Right lung (tissue), 2 donors: ENCODE measurements at regions not wholly inside any gene's neighbourhood (a gene's known extent, or its start where the extent isn't known, plus 50 kb on each side); places are given as distances from the start of the nearest gene placed in this dataset.

Experiments
- DNase-seq, 2 donors: peaks; one replicate each; pipeline ENCODE4 v3.0.0-alpha.2; 2013

DNA sequence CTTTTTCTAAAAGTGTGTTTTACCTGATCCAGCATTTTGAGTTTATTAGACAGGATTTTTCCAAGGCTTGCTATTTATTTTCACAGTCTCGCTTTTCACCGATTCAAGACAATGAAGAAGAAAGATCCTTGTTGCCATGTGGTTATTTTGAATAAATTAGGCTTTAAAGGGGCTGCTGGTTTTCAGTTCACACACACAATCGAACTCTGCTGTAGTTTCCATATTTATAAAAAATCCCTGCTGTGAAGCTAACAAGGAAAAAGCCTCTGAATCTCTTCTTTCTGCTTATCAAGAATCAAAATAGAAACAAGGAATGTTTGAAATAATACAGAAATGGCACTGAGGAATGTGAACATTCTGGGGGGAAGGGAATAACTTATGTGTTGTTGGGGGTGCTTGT lies 102.5 kb upstream of the KAZN start:
- DNase-seq: no peak

DNA sequence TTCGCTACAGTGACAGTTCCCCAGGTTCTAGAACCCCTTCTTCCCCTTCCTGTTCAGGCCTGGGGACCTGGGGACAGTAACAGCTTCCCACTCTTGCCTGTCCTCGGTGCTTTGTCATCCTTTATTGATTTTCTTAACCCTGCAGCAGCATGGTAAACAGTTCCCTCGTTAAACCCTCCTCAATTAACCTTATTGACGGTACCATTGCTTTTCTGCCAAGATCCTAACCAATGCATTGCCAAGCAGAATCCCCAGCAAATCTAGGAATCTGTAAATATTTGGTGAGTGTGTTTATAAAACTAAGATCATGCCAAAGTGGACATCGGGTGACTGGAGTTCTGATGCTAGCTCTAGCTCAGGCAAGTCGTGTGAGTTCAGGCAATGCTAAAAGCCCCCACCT lies 99.6 kb upstream of the KAZN start:
- no peak for DNase-seq

DNA sequence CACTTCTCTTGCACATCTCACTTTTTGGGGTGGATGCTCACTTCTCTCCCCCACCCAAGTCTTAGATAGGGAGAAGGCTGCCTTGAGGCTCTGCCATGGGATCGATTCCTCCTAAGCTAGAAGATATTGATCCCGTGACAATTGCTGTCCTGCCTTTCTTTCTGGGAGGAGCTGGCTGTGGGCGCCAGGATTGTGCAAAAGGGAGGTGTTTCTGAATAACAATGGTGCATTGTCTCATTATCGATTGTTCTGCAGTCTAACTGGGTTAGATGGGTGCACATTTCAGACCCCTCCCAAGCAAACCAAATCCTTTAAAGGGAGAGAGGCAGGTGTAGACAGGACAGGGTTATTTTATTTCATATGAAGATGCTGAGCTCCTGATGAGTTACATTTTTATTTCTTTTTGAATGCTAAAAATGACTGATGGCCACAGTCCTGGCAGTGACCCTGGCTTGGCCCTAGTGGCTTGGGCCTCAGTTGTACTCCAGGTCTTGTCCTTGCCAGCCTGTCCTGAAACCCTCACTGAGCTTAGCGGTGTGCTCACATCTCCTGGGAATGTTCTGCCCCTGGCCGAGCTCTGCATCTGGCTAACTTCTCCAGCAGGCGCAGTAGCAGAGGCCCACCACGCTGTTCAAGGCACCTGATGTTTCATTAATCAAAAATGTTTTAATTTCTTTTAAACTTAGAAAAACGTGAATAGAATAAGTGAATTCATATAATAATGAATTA lies 99.0 kb upstream of the KAZN start:
- no peak for DNase-seq

DNA sequence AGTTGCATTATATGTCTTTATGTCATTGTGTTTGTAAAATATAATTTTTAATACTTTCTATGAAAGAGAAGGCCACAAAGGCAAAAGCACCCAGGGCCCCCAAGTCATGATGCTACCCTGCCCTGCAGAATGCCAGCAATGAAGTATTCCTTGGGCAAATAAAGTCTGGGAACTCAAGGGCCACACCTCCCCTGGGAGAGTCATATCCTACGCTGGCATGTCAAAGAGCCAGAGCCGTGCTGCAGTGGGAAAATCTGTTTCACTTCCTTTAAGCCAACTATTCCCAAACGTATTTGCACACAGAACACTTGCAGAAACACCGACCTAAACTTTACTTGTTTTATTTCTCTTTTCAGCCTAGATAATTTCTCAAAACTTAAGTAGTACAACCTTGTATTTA lies 98.4 kb upstream of the KAZN start:
- no peak for DNase-seq

DNA sequence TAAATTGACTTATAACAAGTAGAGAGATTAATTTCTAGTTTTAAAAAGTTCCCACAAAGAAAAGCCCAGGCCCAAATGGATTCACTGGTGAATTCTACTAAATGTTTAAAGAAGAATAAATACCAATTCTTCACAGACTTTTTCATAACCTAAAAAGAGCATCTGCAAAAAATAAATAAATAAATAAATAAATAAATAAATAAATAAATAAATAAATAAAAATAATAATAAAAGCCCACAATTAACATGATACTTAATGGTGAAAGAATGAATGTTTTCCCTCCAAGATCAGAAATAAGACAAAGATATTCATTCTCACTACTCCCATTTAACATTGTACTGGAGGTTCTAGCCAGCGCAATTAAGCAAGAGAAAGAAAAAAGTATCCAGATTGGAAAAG lies 97.6 kb upstream of the KAZN start:
- no peak for DNase-seq

DNA sequence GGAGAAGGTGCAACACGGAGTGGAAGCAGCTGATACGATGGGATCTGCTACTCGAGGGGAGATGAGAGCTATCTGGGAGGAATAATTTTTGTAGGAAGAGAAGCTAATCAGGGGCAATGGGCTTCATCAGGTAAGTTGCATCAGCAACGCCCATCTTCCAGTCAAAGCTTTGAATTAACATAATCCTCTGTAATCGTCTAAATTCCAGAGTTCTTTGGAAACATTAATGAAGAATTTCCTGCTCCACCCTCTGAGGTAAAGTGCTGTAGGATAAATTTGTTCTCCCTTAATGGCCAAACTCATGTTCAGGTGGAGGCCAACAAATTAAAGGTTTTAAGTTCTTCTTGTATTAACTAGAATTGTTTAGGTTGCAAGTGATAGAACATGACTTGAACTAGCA lies 94.0 kb upstream of the KAZN start:
- DNase-seq: no peak

GRCh38 chr1:14506471-14507255 lies 91.8 kb upstream of the KAZN start:
- DNase-seq: no peak

GRCh38 chr1:14507262-14507661 lies 91.2 kb upstream of the KAZN start:
- peak; percentile 64 to 77 for DNase-seq

GRCh38 chr1:14508613-14509012 lies 89.9 kb upstream of the KAZN start:
- DNase-seq: no peak

- no peak for DNase-seq
These were observed 87.3 kb upstream of the KAZN start for GRCh38 chr1:14511166-14511680.

GRCh38 chr1:14511796-14512585 lies 86.5 kb upstream of the KAZN start:
- DNase-seq: no peak

DNA sequence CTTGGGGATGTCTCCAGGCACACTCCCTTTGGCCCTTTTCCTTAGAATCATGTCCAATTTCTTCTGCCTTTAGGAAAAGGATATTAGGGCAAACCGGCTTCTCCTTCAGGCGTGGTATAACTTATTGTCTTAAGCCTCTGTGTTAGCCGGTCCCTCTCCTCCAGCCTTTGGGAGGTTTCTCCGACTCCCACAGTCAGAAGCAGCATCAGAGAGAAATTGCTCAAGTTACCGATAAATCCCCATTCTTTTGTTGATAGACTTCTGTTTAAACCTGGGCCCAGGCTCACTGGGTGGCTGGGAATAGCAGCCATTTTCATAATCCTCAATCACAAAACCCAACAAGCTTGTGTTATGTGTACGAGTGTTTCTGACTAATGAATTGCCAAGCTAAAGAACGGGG lies 85.4 kb upstream of the KAZN start:
- no peak for DNase-seq

DNA sequence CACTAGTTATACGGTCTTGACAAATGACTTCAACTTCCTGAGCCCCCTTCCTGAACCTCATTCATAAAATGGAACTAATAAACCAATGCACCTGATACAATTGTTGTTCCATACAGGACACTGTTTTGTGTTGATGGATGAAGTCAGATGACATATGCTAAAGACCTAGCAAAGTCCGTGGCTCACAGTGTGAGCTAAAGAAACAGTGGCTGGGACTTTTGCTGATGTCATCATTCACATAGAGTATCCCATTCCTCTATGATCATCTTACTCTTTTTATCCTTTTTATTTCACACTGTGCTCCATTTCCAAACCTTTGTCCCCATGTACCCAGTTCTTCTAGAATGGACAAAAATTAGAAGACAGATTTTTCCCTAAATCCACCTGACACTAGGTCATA lies 83.7 kb upstream of the KAZN start:
- DNase-seq: no peak

DNA sequence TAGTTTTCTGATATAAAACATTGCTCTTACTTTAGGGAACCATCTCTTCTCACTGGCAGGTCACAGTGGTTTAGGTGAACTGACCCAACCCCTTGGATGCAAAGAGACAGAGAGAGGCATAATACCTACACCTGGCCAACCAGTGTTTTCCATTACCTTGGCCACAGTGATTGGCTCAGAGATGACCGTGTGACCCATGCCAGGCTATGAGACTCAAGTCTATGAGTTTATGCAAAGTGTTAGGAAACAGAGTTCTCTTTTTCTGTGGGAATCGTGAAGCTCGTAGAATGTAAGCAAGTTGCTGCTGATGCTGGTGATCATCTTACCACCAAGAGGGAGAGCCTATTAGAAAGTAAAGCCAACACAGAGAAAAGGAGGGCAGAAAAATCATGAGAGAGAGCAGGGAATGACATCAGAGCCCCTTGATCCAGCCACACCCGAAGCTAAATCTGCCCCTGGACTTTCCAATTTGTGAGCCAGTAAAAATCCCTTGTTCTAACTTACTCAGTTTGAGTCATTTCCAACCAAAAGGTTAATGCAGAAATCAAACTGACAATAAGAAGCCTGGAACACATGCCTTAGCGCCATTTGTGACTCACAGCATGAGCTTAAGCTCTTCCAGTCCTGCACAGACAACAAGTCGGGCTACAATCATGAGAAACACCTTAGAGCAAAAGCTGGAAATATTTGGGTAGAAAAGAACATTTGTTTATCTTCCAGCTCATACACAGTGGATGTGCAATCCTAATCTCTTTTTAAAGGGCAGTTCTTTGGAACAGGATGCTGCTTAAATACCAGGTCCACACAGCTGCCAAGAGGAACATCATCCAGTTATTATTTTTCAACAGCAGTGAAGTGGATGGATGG lies 81.3 kb upstream of the KAZN start:
- peak; percentile 50 to 52 for DNase-seq

DNA sequence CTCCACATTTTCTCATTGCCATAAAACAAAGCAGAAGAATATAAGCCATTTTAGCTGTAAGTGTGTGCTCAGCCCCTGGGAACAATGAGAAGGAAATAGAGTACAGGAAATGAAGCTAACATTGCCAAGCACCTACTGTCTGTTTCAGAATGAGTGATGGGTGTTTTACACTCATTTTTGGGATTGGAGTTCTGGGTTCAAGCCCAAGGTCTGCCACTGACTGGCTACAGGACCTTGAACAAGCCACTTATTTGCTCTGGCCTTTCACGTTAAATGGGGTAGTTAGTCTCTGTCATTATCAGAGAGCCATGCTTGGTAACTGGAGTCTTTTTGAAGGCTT lies 80.7 kb upstream of the KAZN start:
- DNase-seq: no peak

GRCh38 chr1:14519976-14520375 lies 78.5 kb upstream of the KAZN start:
- DNase-seq: no peak

DNA sequence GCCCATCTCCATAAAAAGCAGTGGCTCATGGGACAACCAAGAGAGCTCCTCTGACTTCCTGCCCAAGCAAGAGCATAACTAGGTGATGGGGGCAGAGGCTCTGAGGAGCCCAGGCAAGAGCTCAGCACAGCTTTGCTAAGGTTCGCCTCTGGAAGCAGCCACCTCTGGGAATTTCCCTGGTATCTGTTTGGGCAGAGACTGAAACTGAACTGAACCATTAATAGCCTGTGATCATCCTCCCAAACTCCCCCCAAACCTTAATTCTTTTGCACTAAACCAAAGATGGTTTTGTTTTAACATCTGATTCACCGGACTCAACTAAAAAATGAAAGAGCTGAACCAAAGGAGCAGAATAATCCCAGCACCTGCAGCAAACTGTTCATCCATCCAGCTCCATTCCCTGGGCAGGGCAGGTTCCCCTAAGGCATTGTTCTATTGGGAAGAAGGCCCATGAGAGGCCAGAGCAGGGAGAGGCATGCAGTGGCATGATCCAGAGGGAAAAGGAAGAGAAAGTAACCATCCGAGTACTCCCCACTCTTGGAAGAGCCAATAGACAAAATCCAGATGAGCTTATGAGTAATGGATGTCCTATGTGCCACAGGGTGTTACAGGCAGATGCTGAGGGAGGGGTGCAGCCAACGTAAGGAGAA lies 77.8 kb upstream of the KAZN start:
- no peak for DNase-seq

DNA sequence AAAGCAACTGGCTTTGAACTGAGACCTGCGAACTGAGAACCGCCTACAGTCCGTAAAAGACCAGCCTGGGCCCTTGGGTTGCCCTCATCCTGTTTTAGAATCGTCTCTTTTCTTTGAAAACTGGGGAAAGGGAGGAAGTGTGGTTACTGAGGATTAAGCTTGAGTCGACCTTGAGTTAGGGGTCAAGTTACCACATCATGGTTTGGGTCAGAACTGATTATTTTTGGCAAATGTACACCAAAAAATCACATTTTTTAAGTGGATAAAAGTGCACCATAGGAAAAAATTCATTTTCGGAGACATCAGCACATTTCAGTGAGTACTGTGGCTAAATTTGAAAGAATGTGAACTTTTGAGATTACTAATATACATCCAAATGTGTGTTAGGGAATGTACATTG lies 76.9 kb upstream of the KAZN start:
- no peak for DNase-seq

DNA sequence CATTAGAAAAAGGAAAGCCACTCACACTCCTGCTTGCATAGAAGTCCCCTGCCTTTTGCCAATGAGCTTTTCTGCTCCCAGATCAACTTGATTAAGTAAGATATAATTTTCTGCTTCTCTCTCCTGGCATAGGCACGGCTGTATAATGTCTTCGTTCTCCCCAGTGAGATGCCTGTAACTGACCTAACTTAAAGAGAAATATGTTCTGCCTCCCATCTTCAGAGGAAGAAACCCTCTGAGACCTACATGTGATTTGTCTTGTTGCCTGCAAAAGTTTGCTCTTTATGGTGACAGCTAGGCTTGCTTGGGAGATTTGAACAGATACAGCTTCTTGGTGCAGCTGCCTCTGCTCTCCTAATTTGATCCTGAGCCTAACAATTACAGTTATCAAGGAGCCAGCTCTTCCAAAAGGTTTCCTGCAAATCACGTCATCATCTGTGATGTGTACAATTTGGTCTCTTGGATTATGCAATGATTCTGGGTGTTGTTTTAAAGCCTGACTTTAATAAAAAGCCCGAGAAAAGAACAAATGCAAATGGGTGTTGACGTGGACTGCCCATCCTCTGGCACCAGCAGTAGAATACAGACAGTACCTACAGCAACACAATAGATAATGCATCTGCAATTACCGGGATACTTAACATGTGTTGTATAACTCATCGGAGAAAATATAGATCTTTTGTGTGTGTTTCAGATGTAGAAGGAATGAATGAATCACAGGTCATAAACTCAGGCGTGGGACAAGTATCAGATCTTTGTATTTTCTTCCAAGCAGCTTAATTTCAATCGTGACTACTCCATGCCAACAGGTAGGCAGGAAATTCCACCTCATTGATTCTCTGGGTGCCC lies 76.2 kb upstream of the KAZN start:
- DNase-seq: peak; percentile 76 to 79

- DNase-seq: peak in 1 of 2 donors; percentile 26
These were observed 75.6 kb upstream of the KAZN start for GRCh38 chr1:14522926-14523241.
